Thyroid gland (tissue), 4 donors: ENCODE measurements at regions not wholly inside any gene's neighbourhood (a gene's known extent, or its start where the extent isn't known, plus 50 kb on each side); places are given as distances from the start of the nearest gene placed in this dataset.
"Not testable (repeated sequence)": the region's sequence is repeated elsewhere in the genome, so short reads cannot be mapped to it uniquely, and the experiment has no call there.

Source experiments
- CTCF ChIP-seq, 6 experiments: fragments of 200-600 bp in 3 of 6; fragments of 450-650 bp in 3 of 6; sonication (generic) in 3 of 6; IDR thresholded peaks; one replicate each; pipeline ENCODE4 v1.5.1; 2016 to 2019; ENCODE audit warnings: antibody characterized with exemption in 6 of 6, mild to moderate bottlenecking in 2 of 6, inconsistent platforms in 1 of 6, moderate library complexity in 1 of 6
- POLR2A ChIP-seq, 2 donors: fragments of 450-650 bp; IDR thresholded peaks; one replicate each; pipeline ENCODE4 v1.6.1; 2017; ENCODE audit warnings: antibody characterized with exemption in 2 of 2, mild to moderate bottlenecking in 2 of 2, moderate library complexity in 1 of 2

- TF ChIP-seq POLR2A, CTCF (IDR thresholded peaks at IDR 0.05): not testable (repeated sequence)
These were observed 78.7 kb upstream of the DRD5 start for GRCh38 chr4:9702696-9703095.
